ENCODE measurements at regions not wholly inside any gene's neighbourhood (a gene's known extent, or its start where the extent isn't known, plus 50 kb on each side); places are given as distances from the start of the nearest gene placed in this dataset.

DNA sequence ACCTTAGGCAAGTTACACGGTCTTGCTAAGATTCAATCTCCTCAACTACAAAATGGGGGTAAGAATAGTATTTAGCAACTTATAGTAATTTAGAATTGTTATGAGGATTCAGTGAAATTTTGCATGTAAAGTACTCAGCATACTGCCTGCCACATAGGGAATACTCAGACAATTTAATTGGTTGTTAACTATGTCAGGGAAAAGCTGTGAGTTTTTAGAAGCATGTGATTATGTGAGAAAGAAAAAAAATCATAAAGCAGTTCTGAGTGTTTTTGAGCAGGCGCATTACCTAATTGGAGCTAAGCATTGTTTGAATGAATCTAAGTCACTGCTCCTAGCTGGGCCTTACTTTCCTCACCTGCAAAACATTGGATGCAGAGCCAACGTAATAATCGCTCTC, 287.3 kb upstream of the MTNR1B start:
- TF ChIP-seq, protein P1, sequence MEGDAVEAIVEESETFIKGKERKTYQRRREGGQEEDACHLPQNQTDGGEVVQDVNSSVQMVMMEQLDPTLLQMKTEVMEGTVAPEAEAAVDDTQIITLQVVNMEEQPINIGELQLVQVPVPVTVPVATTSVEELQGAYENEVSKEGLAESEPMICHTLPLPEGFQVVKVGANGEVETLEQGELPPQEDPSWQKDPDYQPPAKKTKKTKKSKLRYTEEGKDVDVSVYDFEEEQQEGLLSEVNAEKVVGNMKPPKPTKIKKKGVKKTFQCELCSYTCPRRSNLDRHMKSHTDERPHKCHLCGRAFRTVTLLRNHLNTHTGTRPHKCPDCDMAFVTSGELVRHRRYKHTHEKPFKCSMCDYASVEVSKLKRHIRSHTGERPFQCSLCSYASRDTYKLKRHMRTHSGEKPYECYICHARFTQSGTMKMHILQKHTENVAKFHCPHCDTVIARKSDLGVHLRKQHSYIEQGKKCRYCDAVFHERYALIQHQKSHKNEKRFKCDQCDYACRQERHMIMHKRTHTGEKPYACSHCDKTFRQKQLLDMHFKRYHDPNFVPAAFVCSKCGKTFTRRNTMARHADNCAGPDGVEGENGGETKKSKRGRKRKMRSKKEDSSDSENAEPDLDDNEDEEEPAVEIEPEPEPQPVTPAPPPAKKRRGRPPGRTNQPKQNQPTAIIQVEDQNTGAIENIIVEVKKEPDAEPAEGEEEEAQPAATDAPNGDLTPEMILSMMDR (IDR thresholded peaks at IDR 0.05), result no peak
- TF ChIP-seq EZH2 (IDR thresholded peaks at IDR 0.05), result no peak
